PC-3 (cell line): ENCODE measurements at regions not wholly inside any gene's neighbourhood (a gene's known extent, or its start where the extent isn't known, plus 50 kb on each side); places are given as distances from the start of the nearest gene placed in this dataset.

Experiments used
- ATAC-seq: fragments of 200-7000 bp; cut with Tn5 transposase; 2 replicates; pipeline ENCODE4 v1.9.1; 2020; ENCODE audit warnings: mild to moderate bottlenecking, moderate library complexity
- BruUV-seq: library from RNA; stranded (reverse); fragments of 400-500 nt; replicated peaks from 2 replicates; lab custom pipeline; 2021; lab: Mats Ljungman, UMichigan
- CTCF ChIA-PET: fragments of 300-600 bp; sonication (Branson Sonifier 250); formaldehyde crosslinking; loops from one replicate; lab custom pipeline; 2022; ENCODE audit warnings: antibody characterized with exemption; lab: Charles Lee
- POLR2A ChIA-PET: fragments of 300-600 bp; sonication (Branson Sonifier 250); formaldehyde crosslinking; loops from one replicate; lab custom pipeline; 2022; ENCODE audit warnings: antibody characterized with exemption; ENCODE audit not compliant: unreplicated experiment; lab: Charles Lee
- DNase-seq: peaks from one replicate; pipeline ENCODE4 v3.0.0-alpha.2; 2015
- H2AFZ ChIP-seq: fragments of 300-600 bp; sonication (generic); 2 replicates; pipeline ENCODE4 v1.6.0; 2016; ENCODE audit warnings: antibody characterized with exemption, low read length
- H3F3A ChIP-seq: fragments of 300-600 bp; sonication (generic); one replicate; pipeline ENCODE4 v1.6.0; 2017; ENCODE audit warnings: antibody characterized with exemption, low read length, control low read depth, mild to moderate bottlenecking; ENCODE audit not compliant: unreplicated experiment
- H3K27ac ChIP-seq: fragments of 300-600 bp; sonication (generic); 2 replicates; pipeline ENCODE4 v1.5.1; 2016; ENCODE audit warnings: mild to moderate bottlenecking, low read length
- H3K27me3 ChIP-seq: fragments of 300-600 bp; sonication (generic); 2 replicates; pipeline ENCODE4 v1.6.1; 2016; ENCODE audit warnings: low read length, mixed read lengths
- H3K36me3 ChIP-seq: fragments of 300-600 bp; sonication (generic); 2 replicates; pipeline ENCODE4 v1.6.1; 2016; ENCODE audit warnings: low read depth, mixed run types, low read length, mixed read lengths
- H3K4me1 ChIP-seq: fragments of 300-600 bp; sonication (generic); 2 replicates; pipeline ENCODE4 v1.5.1; 2016; ENCODE audit warnings: low read length; ENCODE audit not compliant: insufficient read depth
- H3K4me2 ChIP-seq: fragments of 300-600 bp; sonication (generic); 2 replicates; pipeline ENCODE4 v1.6.0; 2016; ENCODE audit warnings: low read length
- H3K4me3 ChIP-seq: fragments of 300-600 bp; sonication (generic); 2 replicates; pipeline ENCODE4 v1.5.1; 2016; ENCODE audit warnings: mild to moderate bottlenecking, low read length, mixed read lengths
- H3K79me2 ChIP-seq: fragments of 300-600 bp; sonication (generic); 2 replicates; pipeline ENCODE4 v1.6.1; 2017; ENCODE audit warnings: low read length, mixed read lengths
- H3K9ac ChIP-seq: fragments of 300-600 bp; sonication (generic); 2 replicates; pipeline ENCODE4 v1.6.0; 2016; ENCODE audit warnings: mild to moderate bottlenecking, low read length
- H3K9me2 ChIP-seq: fragments of 300-600 bp; sonication (generic); replicated peaks from 2 replicates; pipeline ENCODE4 v1.6.1; 2016; ENCODE audit warnings: mixed run types, low read length, mixed read lengths
- H3K9me3 ChIP-seq: fragments of 300-600 bp; sonication (generic); 2 replicates; pipeline ENCODE4 v1.6.1; 2016; ENCODE audit warnings: low read length, mixed read lengths
- H4K20me1 ChIP-seq: fragments of 300-600 bp; sonication (generic); 2 replicates; pipeline ENCODE4 v1.6.1; 2016; ENCODE audit warnings: low read length, mixed read lengths
- EZH2 ChIP-seq: fragments of 300-600 bp; sonication (generic); IDR thresholded peaks from one replicate; pipeline ENCODE4 v1.6.1; 2017; ENCODE audit warnings: antibody characterized with exemption, mild to moderate bottlenecking, low read length; ENCODE audit not compliant: unreplicated experiment
- EZH2phosphoT487 ChIP-seq: fragments of 300-600 bp; sonication (generic); IDR thresholded peaks from 2 replicates; pipeline ENCODE4 v1.6.1; 2018; ENCODE audit warnings: mild to moderate bottlenecking, antibody characterized with exemption, low read length, borderline replicate concordance
- intact Hi-C: fragments of 100-400 bp; cut with micrococcal nuclease; formaldehyde crosslinking; loops from 2 replicates; pipeline ENCODE4 v1.9.0; 2023
- TF ChIP-seq, protein P1 (sequence below): fragments of 300-600 bp; sonication (generic); conservative IDR thresholded peaks from 2 replicates; pipeline ENCODE4 v1.5.1; 2017; ENCODE audit warnings: antibody characterized with exemption, low read depth, mild to moderate bottlenecking, low read length

DNA sequence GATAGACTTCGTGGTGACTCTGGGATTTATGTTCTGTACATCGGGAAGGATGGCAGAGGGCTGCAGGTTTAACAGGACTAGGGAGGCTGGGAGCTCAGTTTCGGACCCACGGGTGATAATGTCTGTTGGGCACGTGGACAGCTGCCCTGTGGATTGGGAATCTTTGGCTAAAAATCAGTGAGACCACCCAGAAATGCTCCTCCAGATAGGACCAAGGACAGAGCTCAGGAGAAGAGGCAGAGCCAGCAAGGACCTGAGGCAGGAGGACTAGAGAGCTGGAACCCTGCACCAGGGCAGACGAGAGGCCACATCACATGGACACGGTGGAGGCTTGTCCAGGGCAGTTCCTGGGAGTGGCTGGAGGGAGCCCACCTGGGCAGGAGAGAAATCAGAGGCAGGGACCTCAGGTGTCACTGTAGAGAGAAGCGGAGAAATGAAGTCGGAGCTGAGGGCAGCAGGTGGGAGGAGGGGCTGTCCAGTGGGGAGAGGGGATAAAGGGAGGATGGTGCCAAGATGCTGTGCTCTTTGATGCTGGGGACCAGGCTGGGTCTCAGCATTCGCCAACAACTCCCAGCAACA lies 79.2 kb downstream of the CPZ start:
- no peaks in the 10 kb centered on the region for H3F3A ChIP-seq
- POLR2A ChIA-PET: no interaction called here
- H3K9ac ChIP-seq: no peak overlapping the region
- no peaks in the 10 kb centered on the region for H3K9me3 ChIP-seq
- H3K4me3 ChIP-seq: no peak overlapping the region
- H2AFZ ChIP-seq: no peak overlapping the region
- intact Hi-C loops: no loop called here
- DNase-seq: no peak
- H4K20me1 ChIP-seq: no peaks in the 10 kb centered on the region
- no peaks in the 10 kb centered on the region for H3K79me2 ChIP-seq
- CTCF ChIA-PET: no interaction called here
- no peaks in the 10 kb centered on the region for H3K9me2 ChIP-seq
- no peak overlapping the region for H3K4me2 ChIP-seq
- H3K27ac ChIP-seq: no peak overlapping the region
- BruUV-seq: no TSS peak
- no peaks in the 10 kb centered on the region for H3K36me3 ChIP-seq
- no peak for ATAC-seq
- TF ChIP-seq EZH2 (no peak), EZH2phosphoT487 (no peak)
- TF ChIP-seq, protein P1, sequence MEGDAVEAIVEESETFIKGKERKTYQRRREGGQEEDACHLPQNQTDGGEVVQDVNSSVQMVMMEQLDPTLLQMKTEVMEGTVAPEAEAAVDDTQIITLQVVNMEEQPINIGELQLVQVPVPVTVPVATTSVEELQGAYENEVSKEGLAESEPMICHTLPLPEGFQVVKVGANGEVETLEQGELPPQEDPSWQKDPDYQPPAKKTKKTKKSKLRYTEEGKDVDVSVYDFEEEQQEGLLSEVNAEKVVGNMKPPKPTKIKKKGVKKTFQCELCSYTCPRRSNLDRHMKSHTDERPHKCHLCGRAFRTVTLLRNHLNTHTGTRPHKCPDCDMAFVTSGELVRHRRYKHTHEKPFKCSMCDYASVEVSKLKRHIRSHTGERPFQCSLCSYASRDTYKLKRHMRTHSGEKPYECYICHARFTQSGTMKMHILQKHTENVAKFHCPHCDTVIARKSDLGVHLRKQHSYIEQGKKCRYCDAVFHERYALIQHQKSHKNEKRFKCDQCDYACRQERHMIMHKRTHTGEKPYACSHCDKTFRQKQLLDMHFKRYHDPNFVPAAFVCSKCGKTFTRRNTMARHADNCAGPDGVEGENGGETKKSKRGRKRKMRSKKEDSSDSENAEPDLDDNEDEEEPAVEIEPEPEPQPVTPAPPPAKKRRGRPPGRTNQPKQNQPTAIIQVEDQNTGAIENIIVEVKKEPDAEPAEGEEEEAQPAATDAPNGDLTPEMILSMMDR: no peak
- peaks cover 54% of the 10 kb centered on the region for H3K27me3 ChIP-seq
- H3K4me1 ChIP-seq: no peaks in the 10 kb centered on the region
